C4-2B (cell line): ENCODE measurements at regions not wholly inside any gene's neighbourhood (a gene's known extent, or its start where the extent isn't known, plus 50 kb on each side); places are given as distances from the start of the nearest gene placed in this dataset.

Experiments used
- ZFX ChIP-seq: fragments of 450-650 bp; IDR thresholded peaks from 2 replicates; pipeline ENCODE4 v1.6.1; 2017
- TF ChIP-seq, protein P1 (sequence below): fragments of 450-650 bp; conservative IDR thresholded peaks from 2 replicates; pipeline ENCODE4 v1.5.1; 2017; ENCODE audit warnings: mild to moderate bottlenecking

DNA sequence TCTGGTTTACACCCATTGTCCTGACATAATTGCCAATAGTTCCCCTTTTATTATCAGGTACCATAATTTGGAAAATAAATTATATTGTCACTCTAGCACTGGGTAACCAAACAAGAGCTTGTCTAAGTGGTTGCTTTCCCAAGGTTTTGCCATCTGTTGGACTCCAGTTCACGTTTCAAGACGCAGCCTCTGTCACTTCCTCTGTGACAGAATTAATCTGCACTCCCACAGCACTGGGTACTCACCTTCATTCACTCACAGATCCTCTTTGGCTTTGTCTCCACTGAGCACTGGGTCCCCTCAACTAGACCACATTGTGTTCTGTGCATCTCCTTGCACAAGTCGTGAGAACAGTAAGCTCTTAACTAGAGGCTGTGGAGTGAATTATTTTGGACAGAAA, 123.6 kb upstream of the JUN start:
- TF ChIP-seq, protein P1, sequence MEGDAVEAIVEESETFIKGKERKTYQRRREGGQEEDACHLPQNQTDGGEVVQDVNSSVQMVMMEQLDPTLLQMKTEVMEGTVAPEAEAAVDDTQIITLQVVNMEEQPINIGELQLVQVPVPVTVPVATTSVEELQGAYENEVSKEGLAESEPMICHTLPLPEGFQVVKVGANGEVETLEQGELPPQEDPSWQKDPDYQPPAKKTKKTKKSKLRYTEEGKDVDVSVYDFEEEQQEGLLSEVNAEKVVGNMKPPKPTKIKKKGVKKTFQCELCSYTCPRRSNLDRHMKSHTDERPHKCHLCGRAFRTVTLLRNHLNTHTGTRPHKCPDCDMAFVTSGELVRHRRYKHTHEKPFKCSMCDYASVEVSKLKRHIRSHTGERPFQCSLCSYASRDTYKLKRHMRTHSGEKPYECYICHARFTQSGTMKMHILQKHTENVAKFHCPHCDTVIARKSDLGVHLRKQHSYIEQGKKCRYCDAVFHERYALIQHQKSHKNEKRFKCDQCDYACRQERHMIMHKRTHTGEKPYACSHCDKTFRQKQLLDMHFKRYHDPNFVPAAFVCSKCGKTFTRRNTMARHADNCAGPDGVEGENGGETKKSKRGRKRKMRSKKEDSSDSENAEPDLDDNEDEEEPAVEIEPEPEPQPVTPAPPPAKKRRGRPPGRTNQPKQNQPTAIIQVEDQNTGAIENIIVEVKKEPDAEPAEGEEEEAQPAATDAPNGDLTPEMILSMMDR: no peak
- TF ChIP-seq ZFX: no peak
